ENCODE measurements at regions not wholly inside any gene's neighbourhood (a gene's known extent, or its start where the extent isn't known, plus 50 kb on each side); places are given as distances from the start of the nearest gene placed in this dataset.
A peak's percentile ranks its signal among the peaks of the same experiment; 100 is the strongest.

- TF ChIP-seq OSR2 (tag by site-specific recombination; IDR thresholded peaks at IDR 0.05) (peak; percentile 53; the same call in 1 of the 2 replicates), BCL6B (tag by site-specific recombination; IDR thresholded peaks at IDR 0.05) (no peak), ZNF600 (tag by site-specific recombination; IDR thresholded peaks at IDR 0.05) (peak; percentile 93), ZNF548 (tag by site-specific recombination; IDR thresholded peaks at IDR 0.05) (peak; percentile 90), ZFP69B (tag by site-specific recombination; IDR thresholded peaks at IDR 0.05) (peak; percentile 82), TRIM28 (IDR thresholded peaks at IDR 0.05; ENCODE audit: borderline replicate concordance, low read length) (peak; percentile 49; the same call in 1 of the 2 replicates), ZNF501 (tag by site-specific recombination; IDR thresholded peaks at IDR 0.05) (no peak)
Measured at GRCh38 chr21:31781737-31782136, 49.8 kb upstream of the SCAF4 start (continued).
